A673 (cell line): ENCODE measurements at regions not wholly inside any gene's neighbourhood (a gene's known extent, or its start where the extent isn't known, plus 50 kb on each side); places are given as distances from the start of the nearest gene placed in this dataset.

Experiments used
- CTCF ChIP-seq: fragments of 300-800, 200-600 bp; sonication (generic); conservative IDR thresholded peaks from 2 replicates; pipeline ENCODE4 v1.5.1; 2017; ENCODE audit warnings: low read depth, mild to moderate bottlenecking, antibody characterized with exemption, low read length, moderate library complexity, mixed read lengths
- EZH2 ChIP-seq: fragments of 200-600 bp; sonication (generic); IDR thresholded peaks from 2 replicates; pipeline ENCODE4 v1.6.1; 2017; ENCODE audit warnings: borderline replicate concordance, low read depth, mild to moderate bottlenecking, mixed read lengths, antibody characterized with exemption, low read length; ENCODE audit not compliant: poor library complexity, severe bottlenecking

- TF ChIP-seq CTCF (no peak), EZH2 (no peak)
Measured at GRCh38 chr15:68491415-68492106, 59.6 kb upstream of the ITGA11 start.
